Fibroblast of skin of back (primary cell): ENCODE measurements at regions not wholly inside any gene's neighbourhood (a gene's known extent, or its start where the extent isn't known, plus 50 kb on each side); places are given as distances from the start of the nearest gene placed in this dataset.
A peak's percentile ranks its signal among the peaks of the same experiment; 100 is the strongest.

Experiments
- DNase-seq: peaks from one replicate; pipeline ENCODE4 v3.0.0-alpha.2; 2013

DNA sequence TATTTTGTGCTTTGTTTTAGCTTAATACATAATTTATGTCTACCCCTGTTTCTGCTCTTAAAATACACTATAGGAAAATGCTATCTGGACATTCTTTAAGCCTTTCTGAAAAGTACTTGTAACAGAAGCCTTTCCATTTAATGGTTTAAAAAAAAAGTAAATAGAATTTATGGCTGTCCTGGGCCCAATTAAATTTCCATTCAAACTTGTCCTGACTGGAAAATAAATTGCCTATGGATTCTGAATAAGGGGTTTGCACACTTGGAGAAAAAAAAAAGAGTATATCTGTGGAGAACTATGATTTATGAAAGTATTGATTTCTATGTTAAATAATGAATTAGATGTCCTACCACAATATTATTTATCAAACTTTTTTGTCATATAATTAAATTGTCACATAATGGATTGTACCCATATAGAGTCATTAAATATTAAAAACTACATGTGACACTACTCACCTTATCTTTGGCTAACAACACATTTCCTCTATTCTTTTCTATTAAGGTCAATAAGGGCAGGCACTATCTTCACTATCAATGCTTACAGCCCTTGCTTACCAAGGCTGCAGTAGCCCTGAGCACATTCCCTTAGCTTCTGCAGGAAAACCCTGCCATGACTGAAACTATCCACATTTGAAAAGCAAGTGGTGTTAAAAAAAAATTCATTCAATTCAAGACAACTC is 396.1 kb upstream of the ROBO2 start:
- no peak for DNase-seq

DNA sequence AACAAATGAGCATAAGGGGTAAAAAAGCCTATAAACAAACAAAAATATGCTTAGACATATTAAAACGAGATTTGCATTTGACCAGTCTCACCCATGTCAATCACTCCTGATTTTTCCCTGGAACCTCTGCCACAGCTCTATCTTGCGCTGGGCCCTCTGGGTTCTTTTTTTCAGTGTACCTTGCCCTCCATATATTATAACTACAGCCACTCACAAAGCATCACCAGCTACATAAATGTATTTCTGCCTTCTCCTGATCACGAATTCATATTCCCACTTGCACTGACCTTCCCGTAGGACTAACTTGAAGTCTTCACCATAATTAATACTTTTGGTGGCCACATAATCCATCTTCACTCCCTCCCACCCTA is 395.6 kb upstream of the ROBO2 start:
- DNase-seq, result no peak

DNA sequence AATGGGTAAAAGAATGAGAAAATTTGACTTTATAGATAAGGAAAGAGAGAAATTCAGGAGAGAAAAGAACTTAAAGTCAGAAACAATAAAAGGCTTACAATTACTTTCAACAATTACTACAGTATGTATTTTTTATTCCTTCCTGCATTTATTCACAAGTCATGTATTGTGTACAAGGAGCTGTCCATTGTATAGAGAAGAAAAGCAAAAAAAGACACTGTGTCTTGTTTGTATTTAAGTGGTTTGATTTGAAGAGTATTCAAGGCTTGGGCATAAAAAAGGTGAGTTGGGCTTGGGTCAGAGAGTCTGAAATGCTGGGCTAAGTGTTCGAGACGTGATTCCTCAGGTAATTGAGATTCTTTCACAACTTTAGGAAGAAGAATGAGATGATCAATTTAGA is 394.2 kb upstream of the ROBO2 start:
- no peak for DNase-seq

DNA sequence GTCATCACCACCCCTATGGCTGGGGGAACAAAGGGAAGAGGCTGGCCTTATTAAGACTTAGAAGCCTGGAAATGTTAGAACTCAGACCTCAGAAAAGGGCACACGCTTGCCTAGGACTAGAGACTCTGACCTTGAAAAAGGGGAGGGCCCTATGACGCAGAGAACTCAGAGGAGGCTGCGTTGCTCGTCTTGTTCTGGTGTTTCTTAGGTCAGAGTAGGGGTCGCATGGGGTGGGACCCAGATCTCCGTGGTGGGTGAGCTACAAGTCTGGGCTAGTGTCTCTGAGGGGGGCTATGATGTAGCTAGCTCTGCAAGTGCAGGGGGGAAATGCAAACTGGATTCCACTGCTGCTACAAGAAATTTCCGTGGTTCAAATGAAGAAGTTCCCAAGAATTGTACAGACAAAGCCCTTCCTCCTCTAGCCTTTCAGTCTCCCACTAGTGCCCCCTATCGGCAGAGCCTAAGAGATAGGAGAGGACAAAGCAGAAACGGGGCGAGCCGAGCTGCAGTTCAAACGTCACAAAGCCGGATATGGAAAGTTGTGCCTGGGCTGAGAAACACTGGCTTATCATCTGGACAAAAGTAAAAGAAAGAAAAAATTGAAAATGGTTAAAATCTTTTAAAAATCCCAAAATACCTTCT is 392.9 kb upstream of the ROBO2 start:
- no peak for DNase-seq

DNA sequence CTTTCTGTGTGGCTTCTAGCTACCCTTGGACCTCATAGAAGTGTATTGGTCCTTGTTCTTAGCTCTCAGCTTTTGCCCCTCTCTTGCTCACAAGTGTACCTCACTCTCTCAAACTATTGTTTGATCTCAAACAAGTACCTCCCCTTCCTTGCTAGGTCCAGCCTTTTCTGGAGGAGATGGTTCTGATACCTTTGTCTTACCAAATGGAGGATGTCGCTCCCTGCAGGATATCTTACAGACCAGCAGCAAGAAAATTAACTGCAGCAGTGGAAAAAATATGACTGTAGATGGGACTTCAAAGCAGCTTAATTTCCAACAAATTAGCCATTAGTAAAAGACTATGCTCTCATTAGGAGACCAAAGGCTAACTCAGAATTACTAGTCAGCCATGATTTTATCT is 388.1 kb upstream of the ROBO2 start:
- no peak for DNase-seq

DNA sequence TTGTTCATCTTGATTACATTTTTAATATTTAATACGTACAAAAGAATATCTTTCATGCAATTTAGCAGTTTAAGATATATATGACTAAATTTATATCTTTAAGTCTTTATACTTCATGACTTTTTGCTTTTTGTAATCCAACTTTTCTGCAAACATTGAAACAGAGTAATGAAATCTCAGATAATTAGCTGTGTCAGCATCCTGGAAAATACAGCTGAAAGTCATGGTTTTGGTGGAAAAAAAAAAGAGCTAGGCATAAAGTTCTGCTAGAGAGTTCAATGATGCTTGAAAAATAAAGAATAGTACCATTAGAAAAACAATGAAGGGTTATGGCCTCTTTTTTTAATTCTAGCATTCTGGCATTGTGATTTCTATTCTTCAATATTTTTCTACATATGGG is 387.4 kb upstream of the ROBO2 start:
- DNase-seq, result no peak

DNA sequence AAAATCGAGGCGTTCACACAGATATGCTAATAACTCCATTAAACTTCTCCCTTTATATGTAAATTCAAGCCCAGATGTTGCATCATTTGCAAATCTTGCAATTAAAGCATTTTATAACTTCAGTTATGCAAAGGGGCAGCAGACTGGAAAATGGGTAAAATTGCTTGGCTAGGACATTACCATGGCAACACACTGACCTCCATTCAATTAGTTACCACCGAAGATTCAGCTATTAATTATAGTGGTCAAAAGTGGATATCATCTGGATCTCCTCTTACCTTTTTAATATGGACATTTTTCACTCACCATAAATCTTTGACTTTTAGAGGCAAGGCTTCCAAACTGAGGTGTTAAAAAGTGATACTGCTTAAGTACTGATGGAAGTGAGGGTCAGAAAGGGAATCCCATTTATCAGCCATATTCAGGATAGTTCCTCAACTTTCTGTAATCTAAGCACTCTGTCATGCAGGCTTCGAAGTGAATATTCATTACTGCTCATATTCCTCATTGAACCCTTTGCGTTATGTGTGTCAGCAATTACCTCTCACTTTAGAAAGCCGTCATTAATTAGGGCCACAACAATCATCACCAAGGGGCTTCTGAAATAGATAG is 386.2 kb upstream of the ROBO2 start:
- no peak for DNase-seq

DNA sequence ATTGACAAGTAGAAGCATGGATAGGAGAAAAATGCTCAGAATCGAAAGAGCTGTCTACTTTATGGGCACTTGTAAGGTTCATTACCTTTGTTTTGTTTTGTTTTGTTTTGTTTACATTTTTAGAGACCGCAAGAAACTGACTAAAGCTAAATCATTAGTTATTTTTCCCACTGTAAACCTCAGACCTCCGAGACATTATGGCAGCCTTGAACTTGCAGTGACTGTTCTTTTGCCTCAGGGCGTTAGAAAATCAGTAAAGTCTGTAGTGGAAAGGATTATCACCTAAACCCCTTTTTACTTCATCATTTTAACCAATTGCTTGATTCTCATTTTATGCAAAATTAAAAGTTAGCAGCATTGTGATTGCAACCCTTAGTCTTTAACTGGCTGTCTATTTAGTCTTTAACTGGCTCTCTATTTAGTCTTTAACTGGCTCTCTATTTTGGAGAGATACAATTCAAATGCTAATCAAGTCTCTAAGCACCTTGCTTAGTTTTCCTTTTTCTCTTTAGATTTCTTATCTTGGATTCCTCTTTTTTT is 383.3 kb upstream of the ROBO2 start:
- no peak for DNase-seq

DNA sequence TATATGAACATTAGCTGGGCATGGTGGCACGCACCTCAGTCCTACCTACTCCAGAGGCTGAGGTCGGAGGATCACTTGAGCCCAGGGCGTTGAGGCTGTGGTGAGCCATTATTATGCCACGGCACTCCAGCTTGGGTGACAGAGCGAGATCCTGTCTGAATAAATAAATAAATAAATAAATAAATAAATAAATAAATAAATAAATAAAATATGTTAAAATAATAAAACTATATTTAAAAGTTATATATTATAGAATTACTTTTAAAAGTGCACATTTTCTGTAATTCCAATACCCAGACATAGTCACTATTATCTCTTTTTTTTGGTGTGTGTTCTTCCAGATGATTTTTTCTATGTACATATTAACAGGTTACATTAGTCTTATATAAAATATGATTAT is 382.0 kb upstream of the ROBO2 start:
- DNase-seq, result no peak

DNA sequence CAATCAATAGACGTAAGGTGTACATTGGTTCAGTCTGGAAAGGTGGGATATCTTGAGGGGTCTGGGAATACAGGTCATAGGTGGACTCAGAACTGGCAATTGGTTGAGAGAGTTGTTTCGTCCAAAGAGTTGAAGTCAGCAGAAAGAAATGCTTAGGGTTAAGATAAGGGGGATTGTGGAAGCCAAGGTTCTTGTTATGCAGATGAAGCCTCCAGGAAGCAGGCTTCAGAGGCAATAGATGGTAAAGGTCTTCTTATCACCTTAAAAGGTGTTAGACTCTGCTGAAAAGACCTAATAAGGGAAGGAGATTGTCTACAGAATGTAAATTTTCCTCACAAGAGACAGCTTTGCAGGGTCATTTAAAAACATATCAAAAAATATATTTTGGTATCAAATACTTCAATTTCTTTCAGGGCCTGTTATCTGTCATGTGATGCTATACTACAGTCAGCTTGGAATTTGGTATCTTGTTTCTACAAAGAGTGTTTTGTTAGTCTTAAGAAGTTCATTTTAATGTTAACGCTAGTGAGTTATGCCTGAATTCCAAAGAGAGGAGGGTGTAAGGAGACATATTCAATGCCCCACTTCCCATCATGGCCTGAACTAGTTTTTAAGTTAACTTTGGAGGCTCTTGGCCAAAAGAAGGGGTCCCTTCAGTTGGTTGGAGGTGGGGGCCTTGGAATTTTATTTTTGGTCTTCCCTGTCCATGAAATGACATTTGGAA is 378.2 kb upstream of the ROBO2 start:
- DNase-seq, result no peak

DNA sequence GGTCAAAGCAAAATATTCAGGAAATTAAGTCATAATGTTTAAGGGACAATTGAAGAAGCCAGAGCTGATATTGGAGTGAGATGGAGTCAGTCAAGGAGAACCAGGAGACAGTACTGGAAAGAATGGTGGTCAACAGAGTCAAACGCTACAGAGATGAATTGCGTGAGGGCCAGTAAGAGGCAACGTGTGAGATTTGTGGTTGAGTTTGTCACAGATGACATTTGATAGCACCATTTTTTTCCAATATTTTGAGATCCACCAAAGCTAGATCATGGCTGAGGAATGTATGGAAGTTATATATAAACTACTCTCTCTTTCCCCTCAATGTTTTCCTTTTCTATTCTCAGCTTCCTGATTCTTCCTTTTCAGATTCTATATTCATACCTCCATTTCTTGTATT is 375.1 kb upstream of the ROBO2 start:
- peak; percentile 87 for DNase-seq

DNA sequence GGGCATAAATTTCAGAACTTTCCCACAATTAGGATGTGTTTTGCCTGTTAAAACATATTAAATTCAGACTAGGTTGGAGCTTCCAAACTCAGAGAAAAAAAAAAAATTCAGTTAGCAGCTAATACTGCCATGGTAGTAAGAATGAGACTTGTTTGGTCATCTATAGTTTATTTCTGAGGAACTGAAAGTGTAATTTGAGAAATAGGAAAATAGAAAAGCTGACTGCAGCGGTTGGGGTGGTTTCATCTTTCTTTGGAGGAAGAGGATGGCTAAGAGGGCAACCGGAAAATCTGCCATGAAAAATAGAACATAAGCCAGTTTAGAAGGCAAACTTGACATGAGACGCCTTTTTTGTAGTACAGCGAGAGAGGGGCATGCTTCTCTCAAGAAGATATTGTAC is 371.2 kb upstream of the ROBO2 start:
- no peak for DNase-seq

DNA sequence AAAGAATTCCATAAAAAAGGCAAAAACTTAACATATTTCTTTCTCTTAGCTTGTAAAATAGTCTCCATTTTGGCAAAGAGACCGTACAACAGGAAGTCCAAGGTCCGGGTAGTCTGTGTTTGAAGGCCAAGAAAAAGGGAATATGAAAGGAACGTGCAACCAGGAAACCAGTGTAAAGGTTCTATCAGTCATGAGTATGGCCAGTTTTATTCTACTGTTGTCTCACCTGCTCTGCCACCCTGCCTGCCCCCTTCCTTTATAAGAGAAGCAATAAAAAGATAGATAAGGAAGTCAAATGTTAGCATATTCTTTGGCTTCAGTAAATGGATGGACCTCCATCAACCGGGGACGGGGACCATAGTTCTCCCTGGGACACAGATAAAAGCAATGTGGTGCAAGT is 370.6 kb upstream of the ROBO2 start:
- no peak for DNase-seq

DNA sequence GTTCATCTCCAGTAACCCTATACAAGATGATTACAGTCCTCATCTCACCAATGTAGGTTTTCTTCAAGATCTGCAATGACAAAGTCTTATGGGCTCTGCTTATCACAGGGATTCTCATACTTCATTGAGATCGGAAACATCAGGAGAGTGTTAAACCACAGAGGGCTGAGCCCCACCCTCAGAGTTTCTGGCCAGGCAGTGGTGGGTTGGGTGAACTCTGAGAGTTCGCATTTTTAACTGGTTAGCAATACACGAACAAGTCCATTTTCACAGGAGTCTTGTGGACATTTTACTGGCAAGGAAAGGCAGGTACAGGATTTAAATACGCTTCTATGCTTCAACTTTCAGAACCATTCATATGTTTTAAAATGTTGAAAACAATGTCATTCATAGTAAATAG is 366.7 kb upstream of the ROBO2 start:
- peak; percentile 20 for DNase-seq

DNA sequence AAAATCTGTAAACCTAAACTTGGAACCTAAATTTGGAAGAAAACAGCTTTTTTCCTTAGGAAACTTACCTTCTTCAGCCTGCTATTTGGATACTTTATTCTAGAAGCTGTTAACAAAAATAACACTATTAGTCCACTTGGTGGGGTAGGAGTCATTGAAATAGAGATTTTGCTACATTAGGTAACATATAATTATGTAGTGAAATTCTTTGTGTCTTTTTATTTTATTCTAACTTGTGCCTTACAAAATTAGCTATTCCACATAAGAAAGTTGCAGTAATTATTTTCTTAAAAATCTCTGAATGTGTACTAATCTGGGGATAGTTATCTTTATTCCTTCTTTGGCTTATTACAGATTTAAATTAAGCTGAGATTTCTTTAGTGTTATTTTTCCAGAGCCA is 360.4 kb upstream of the ROBO2 start:
- peak; percentile 6 for DNase-seq

DNA sequence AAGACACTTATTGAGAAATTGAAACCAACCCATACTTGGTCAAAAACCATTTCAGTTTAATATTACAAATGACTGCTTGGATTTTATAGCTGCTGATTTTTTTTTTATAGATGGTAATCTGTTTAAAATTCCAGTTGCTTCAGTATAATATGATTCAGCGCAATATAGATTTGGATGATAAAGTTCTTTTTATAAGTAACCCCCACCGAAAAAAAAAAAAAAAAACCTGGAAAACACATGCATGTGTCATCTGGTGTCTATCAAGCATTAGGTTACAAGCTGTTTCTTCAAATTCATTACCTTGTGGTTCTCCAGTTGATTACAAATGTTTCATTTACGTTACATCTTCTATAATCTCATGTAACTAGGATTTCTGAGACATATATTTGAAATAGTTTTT is 356.6 kb upstream of the ROBO2 start:
- no peak for DNase-seq

DNA sequence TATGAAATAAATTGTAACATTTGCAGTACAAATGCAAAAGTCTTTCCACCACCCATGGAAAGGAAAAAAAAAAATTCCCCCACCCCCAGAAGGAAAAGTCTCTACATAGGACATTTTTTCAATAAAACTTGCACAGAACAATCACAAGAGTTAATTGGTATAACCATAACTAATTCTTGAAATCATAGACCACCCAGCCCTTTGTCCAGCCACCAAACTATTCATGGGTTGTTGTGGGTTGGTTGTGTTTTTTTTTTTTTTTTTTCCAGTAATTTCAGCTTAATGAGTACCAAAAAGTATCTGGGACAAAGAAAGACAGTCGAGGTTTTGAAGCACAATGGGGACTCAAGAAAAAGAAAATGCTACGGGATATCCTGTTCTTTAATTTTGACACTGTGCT is 355.0 kb upstream of the ROBO2 start:
- DNase-seq, result no peak

DNA sequence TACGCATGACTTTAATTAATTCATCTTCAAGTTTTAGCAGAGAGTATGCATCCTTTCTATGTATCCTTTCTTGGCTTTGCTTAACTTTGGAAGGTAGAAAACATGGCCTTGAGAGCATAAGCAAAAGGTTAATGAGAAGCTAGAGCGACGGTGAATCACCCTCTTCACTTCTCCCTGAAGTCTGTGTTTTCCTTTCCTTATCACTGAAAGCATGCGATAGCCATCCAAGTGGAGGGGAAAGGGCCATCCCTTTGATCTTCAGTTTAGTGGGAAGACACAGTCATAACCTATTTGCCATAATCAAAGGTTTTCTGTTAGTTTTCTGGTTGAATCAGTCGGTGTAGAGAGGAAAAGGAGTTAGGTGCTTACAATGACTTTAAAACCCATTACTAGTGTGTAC is 354.0 kb upstream of the ROBO2 start:
- DNase-seq, result no peak

DNA sequence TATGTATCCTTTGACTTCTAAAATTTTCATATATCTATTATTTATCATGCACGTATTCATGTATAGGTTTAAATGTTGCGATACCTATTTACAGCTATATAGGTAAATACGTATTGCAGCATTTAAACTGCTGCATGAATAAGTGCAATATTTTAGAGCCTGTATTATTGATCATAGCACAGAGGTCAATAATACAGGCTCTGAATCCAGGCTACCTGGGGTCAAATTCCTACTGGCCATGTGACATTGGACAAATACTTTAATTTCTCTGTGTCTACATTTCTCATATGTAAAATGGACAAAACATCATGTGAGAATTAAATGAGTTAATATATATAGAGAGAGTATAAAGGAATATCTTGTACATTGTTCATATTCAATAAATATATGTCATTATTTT is 352.9 kb upstream of the ROBO2 start:
- DNase-seq, result no peak

DNA sequence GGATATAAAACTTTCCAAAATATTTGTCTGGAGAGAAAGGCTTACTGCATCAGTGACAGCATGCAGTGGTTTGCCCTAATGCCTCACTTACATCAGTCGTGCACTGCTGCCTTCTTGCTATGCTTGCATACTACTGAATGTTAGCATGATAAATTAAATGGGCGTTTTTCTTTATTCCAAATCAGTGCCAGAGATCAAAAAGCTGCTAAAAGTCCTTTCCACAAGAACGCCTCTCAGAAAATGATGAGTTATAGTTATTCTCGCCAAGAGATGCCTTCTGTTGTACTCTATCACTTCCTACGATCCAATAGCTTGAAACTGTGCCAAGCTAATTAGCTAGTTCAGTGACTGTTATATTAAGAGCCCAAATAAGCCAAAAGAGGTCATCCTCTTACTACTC is 345.8 kb upstream of the ROBO2 start:
- DNase-seq, result no peak

DNA sequence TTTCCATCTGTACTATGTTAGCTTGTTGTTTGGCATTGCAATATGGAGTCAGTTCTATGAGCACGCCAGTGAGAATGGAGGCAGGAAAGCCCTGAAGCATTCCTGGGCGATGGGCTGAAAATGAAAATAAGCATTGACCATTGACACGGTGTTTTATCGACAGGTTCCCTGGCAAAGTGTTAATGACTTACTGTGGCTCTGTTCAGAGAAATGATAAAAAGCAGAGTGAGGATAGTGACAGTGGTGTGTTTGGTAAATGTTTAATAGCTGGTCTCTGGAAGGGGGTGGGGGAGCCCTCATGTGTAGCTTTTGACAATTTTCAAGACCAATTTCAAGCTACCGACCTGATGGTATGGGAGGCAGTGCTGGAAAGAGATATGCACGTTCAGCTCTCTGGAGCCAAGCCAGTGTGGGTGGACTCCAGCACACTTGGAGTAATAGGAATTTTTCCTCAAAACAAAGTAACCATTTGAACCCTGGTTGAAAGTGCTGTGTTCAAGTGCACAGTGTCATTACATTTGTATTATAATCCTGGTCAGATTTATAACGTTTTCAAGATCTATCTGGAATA is 341.7 kb upstream of the ROBO2 start:
- no peak for DNase-seq

DNA sequence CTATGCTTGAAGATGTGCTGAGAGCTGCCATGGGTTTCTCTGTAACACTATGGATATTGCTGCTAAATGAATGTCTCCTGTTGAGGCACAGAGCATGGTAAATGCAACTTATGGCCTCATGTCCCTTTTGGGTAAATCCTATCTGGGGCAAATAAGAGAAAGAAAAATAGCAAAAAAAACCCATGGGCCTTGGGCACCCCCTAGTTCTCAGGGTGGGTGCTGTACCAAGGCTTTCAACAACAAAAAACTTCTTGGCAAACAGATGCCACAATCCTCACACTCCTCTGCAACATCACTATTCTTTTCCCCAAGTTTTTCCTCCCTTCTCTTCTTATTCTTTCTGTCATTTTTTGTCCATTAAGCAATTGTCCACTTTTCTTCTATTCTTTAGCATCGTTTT is 340.1 kb upstream of the ROBO2 start:
- DNase-seq, result no peak

DNA sequence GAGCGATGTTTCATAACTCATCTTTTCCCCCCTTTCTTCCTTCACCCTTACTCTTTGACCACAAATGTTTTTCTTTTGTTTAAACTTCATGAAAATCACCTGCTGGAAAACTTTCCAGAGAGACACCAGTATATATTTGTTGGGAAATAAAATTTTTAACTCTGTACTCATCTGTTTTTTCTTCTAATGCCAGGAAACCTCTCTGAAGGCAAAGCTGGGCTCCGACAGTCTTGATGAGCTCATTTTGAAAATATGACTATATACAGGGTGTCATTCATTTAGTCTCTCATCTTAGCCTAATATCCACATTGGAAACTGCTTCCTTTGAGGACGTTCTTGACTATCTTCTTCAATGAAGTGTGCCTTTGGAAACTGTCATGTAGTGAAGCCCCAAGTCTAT is 339.6 kb upstream of the ROBO2 start:
- peak; percentile 75 for DNase-seq
